AG04450 (cell line): ENCODE measurements at regions not wholly inside any gene's neighbourhood (a gene's known extent, or its start where the extent isn't known, plus 50 kb on each side); places are given as distances from the start of the nearest gene placed in this dataset.

ENCODE experiments used
- CTCF ChIA-PET: fragments of 300-600, 350-600 bp; formaldehyde crosslinking; extraction: SDS; loops from one replicate; lab custom pipeline; 2022; ENCODE audit warnings: antibody characterized with exemption, inconsistent platforms; lab: Charles Lee
- POLR2A ChIA-PET: fragments of 350-600 bp; formaldehyde crosslinking; extraction: SDS; loops from one replicate; lab custom pipeline; 2021; ENCODE audit warnings: antibody characterized with exemption, inconsistent platforms; lab: Yijun Ruan, JAX
- DNase-seq: peaks from one replicate; pipeline ENCODE4 v3.0.0-alpha.2; 2011; ENCODE audit warnings: low read depth, low spot score
- H3K27ac ChIP-seq: one replicate; pipeline ENCODE4 v1.5.1; 2012; ENCODE audit warnings: low read depth, low read length, control low read depth
- H3K27me3 ChIP-seq: one replicate; pipeline ENCODE4 v1.6.0; 2012; ENCODE audit warnings: low read length; ENCODE audit not compliant: control insufficient read depth, insufficient read depth
- H3K4me3 ChIP-seq: 2 replicates; pipeline ENCODE4 v1.5.1; 2011; ENCODE audit warnings: mild to moderate bottlenecking, low read depth, low read length, control low read depth
- H3K9me3 ChIP-seq: 2 replicates; pipeline ENCODE4 v1.5.1; 2012; ENCODE audit warnings: low read length; ENCODE audit not compliant: control insufficient read depth, insufficient read depth
- TF ChIP-seq, protein P1 (sequence below): IDR thresholded peaks from 2 replicates; pipeline ENCODE4 v1.5.1; 2011; ENCODE audit warnings: low read depth, low read length, control low read depth, inconsistent platforms

DNA sequence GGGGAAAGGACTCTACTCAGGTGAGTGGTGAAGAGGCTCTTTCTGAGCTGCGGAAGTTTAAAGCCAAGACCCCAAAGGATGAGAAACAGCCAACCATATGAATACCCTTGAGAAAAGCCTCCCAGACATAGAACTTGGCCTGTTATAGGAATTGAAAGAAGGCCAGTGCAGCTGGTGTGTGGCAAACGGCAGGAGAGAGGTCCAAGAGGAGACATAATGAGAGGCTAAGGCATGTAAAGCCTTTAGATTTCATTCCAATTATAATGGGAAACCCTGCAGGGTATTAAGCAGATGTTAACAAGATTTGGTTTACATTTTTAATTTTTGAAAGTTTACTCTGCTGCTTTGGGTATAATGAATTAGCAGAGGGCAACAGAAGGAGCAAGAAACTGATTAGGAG, 552.1 kb upstream of the FBXO33 start:
- Histone ChIP-seq H3K4me3 (no peak overlapping the region), H3K27ac (no peak overlapping the region), H3K27me3 (no peaks in the 10 kb centered on the region), H3K9me3 (peaks cover 5% of the 10 kb centered on the region; the same call in 1 of the 2 replicates)
- DNase-seq: no peak
- ChIA-PET POLR2A (no interaction called here), CTCF (no interaction called here)
- TF ChIP-seq, protein P1, sequence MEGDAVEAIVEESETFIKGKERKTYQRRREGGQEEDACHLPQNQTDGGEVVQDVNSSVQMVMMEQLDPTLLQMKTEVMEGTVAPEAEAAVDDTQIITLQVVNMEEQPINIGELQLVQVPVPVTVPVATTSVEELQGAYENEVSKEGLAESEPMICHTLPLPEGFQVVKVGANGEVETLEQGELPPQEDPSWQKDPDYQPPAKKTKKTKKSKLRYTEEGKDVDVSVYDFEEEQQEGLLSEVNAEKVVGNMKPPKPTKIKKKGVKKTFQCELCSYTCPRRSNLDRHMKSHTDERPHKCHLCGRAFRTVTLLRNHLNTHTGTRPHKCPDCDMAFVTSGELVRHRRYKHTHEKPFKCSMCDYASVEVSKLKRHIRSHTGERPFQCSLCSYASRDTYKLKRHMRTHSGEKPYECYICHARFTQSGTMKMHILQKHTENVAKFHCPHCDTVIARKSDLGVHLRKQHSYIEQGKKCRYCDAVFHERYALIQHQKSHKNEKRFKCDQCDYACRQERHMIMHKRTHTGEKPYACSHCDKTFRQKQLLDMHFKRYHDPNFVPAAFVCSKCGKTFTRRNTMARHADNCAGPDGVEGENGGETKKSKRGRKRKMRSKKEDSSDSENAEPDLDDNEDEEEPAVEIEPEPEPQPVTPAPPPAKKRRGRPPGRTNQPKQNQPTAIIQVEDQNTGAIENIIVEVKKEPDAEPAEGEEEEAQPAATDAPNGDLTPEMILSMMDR: no peak

DNA sequence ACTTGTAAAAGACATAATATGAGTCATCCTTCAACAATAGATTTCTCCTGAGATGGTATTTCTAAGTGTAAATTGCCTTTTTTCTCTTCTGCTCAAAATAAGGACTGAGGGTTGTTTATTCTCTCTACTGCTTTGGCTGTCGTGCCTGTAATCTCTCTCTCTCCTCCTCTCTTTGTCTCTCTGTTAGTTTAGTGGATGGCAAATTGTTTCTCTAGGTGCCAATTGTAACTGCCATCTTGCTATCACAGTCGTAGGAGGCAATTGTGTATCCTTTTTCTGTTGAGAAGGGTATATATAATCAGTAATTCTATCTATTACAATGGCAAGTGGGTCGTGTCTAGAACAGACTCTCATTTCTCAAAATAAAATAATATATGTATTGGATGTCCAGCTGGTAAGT, 545.0 kb upstream of the FBXO33 start:
- no peak for DNase-seq
- H3K9me3 ChIP-seq: peaks cover 8% of the 10 kb centered on the region; the same call in 1 of the 2 replicates
- no peak overlapping the region for H3K27ac ChIP-seq
- TF ChIP-seq, protein P1: no peak
- CTCF ChIA-PET: no interaction called here
- POLR2A ChIA-PET: no interaction called here
- no peak overlapping the region for H3K4me3 ChIP-seq
- no peaks in the 10 kb centered on the region for H3K27me3 ChIP-seq

DNA sequence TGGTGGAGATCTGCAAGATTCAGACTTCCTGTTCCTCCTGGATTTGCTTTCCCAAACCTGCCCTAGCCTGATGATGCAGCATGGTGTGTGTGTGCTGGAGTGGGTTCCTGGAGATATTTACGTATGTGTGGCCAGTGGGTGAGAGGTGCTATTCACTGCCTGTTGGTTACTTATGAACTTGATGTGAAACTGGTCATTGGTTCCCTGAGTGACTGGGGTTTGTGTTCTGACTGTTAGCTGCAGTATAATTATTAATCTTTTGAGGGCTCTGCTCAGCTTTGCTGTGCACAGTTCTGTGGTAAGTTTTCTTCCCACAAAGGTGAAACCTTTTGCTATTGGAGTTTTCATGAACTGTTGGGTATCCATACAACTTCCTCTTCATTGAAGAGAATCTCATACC, 541.8 kb upstream of the FBXO33 start:
- peaks cover 8% of the 10 kb centered on the region; the same call in 1 of the 2 replicates for H3K9me3 ChIP-seq
- H3K27me3 ChIP-seq: no peaks in the 10 kb centered on the region
- H3K27ac ChIP-seq: no peak overlapping the region
- TF ChIP-seq, protein P1: no peak
- no peak for DNase-seq
- no peak overlapping the region for H3K4me3 ChIP-seq
- CTCF ChIA-PET: no interaction called here
- POLR2A ChIA-PET: no interaction called here

DNA sequence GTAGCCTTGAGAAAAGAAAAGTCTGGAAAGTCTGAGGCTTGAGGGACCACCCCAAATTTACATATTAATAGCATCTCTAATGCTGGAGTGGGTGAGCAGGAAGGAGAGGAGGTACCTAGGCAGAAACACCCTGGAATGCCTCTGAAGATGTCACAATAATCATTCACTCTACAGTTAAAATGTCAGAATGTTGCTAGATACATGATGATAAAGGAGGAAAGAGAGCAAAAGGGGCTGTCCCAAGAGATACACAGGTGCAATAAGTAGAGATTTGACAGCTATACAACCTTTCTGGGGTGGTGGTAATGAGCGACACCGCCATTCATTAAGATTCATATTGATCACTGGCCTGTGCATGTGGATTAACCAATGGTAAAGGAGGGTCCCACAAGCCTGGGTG, 540.5 kb upstream of the FBXO33 start:
- no peak overlapping the region for H3K4me3 ChIP-seq
- no peak for DNase-seq
- CTCF ChIA-PET: no interaction called here
- TF ChIP-seq, protein P1: no peak
- H3K9me3 ChIP-seq: peaks cover 8% of the 10 kb centered on the region; the same call in 1 of the 2 replicates
- H3K27ac ChIP-seq: no peak overlapping the region
- POLR2A ChIA-PET: no interaction called here
- no peaks in the 10 kb centered on the region for H3K27me3 ChIP-seq

DNA sequence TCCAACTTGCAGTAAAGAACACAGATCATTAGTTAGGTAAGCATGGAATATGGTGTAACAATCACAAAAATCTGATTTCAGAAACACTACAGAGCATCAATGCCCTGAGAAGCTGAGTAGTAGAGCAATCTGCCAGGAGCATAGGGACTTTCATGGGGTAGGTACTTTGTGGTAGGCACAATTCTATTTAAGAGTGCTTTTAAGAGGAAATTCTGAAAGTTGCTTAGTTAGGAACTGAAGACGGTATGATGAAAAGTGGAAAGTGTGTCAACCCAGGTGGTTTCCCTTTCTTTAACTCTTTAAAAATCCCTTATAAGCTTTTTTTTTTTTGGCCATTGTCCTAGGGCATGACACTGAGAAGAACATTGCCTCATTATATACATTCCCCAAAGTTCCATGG, 535.7 kb upstream of the FBXO33 start:
- Histone ChIP-seq H3K4me3 (no peak overlapping the region), H3K27me3 (no peaks in the 10 kb centered on the region), H3K27ac (no peak overlapping the region), H3K9me3 (peaks cover 4% of the 10 kb centered on the region; the same call in 1 of the 2 replicates)
- DNase-seq: no peak
- CTCF ChIA-PET: no interaction called here
- POLR2A ChIA-PET: no interaction called here
- TF ChIP-seq, protein P1: no peak
